Pancreas (tissue), 10 donors: ENCODE measurements at regions not wholly inside any gene's neighbourhood (a gene's known extent, or its start where the extent isn't known, plus 50 kb on each side); places are given as distances from the start of the nearest gene placed in this dataset.

Experiments
- ATAC-seq, 4 donors: fragments of 200-7000 bp; cut with Tn5 transposase; one replicate each; pipeline versions ENCODE4 v1.8.0 to v1.9.1; 2020; ENCODE audit warnings: mild to moderate bottlenecking in 4 of 4, moderate library complexity in 4 of 4
- DNase-seq, 6 donors: peaks; one replicate each; pipeline ENCODE4 v3.0.0-alpha.2; 2020
- FAIRE-seq: peaks from 2 replicates; lab custom pipeline; 2012; peaks lifted over from hg19 to GRCh38; lab: Jason Lieb, UNC
- H3K27ac ChIP-seq, 4 donors: fragments of 200-600 bp; sonication (generic); 1 replicate in 3 of 4; 2 replicates in 1 of 4; pipeline versions ENCODE4 v1.5.0 to v1.8.0; 2020
- H3K27me3 ChIP-seq, 4 donors: fragments of 200-600 bp; one replicate each; pipeline ENCODE4 v1.8.0; 2021
- H3K36me3 ChIP-seq, 3 donors: fragments of 200-600 bp; sonication (generic) in 1 of 3; one replicate each; pipeline versions ENCODE4 v1.5.0 to v1.8.0; 2020 to 2021
- H3K4me1 ChIP-seq, 3 donors: fragments of 200-600 bp; one replicate each; pipeline ENCODE4 v1.8.0; 2021
- H3K4me3 ChIP-seq, 4 donors: fragments of 200-600 bp; sonication (generic) in 2 of 4; one replicate each; pipeline versions ENCODE4 v1.5.0 to v1.8.0; 2020 to 2021
- H3K9me3 ChIP-seq, 4 donors: fragments of 200-600 bp; one replicate each; pipeline ENCODE4 v1.8.0; 2021
- WGBS, 2 donors: extraction: QIAGEN DNeasy Blood & Tissue Kit; methylation state at CpG; one replicate each; pipeline ENCODE4 v1.1.7; 2013; 5-methylcytosine and 5-hydroxymethylcytosine counted together
- intact Hi-C, 3 donors: fragments of 100-400 bp; cut with DNase I; formaldehyde crosslinking; loops; one replicate each; pipeline versions ENCODE4 v1.11.1 to v1.14.2; 2022
- TF ChIP-seq, protein P1 (sequence below), 4 donors: fragments of 200-600 bp; sonication (generic) in 3 of 4; IDR thresholded peaks; one replicate each; pipeline versions ENCODE4 v1.5.0 to v1.8.0; 2021; ENCODE audit warnings: antibody characterized with exemption in 4 of 4
- donor health status: healthy with polysubstance abuse.
- donor health status: DM: no; HTN: no; CAD: no; lungs with moderate emphysema.
- donor health status: DM: no; HTN: no; CAD: no.
- donor health status: control.
- donor health status: control.
- donor health status: Bipolar disorder and iron deficiency.
- donor health status: DM: yes; HTN: yes; CAD: no.
- donor health status: DM: no; HTN: no; CAD: no.
- donor health status: DM: no; HTN: no; CAD: no.
- donor health status: DM: yes; HTN: yes; CAD: no.

- no peak for FAIRE-seq
- DNase-seq: no peak
- TF ChIP-seq, protein P1, sequence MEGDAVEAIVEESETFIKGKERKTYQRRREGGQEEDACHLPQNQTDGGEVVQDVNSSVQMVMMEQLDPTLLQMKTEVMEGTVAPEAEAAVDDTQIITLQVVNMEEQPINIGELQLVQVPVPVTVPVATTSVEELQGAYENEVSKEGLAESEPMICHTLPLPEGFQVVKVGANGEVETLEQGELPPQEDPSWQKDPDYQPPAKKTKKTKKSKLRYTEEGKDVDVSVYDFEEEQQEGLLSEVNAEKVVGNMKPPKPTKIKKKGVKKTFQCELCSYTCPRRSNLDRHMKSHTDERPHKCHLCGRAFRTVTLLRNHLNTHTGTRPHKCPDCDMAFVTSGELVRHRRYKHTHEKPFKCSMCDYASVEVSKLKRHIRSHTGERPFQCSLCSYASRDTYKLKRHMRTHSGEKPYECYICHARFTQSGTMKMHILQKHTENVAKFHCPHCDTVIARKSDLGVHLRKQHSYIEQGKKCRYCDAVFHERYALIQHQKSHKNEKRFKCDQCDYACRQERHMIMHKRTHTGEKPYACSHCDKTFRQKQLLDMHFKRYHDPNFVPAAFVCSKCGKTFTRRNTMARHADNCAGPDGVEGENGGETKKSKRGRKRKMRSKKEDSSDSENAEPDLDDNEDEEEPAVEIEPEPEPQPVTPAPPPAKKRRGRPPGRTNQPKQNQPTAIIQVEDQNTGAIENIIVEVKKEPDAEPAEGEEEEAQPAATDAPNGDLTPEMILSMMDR (IDR thresholded peaks at IDR 0.05): no peak
- no peak for ATAC-seq
- no peaks in the 10 kb centered on the region for H3K9me3 ChIP-seq
- H3K4me3 ChIP-seq: no peak overlapping the region
- H3K27me3 ChIP-seq: peaks cover 0 to 4% (median 0%) of the 10 kb centered on the region in 4 donors
- 61 to 72% methylated on average over 10 of the region's 10 CpGs for WGBS, 2 donors
- H3K4me1 ChIP-seq: no peaks in the 10 kb centered on the region
- intact Hi-C loops: no loop called here
- H3K36me3 ChIP-seq: no peaks in the 10 kb centered on the region
- no peak overlapping the region for H3K27ac ChIP-seq
Observed at GRCh38 chr2:2512931-2513330, 181.9 kb upstream of the MYT1L start.

DNA sequence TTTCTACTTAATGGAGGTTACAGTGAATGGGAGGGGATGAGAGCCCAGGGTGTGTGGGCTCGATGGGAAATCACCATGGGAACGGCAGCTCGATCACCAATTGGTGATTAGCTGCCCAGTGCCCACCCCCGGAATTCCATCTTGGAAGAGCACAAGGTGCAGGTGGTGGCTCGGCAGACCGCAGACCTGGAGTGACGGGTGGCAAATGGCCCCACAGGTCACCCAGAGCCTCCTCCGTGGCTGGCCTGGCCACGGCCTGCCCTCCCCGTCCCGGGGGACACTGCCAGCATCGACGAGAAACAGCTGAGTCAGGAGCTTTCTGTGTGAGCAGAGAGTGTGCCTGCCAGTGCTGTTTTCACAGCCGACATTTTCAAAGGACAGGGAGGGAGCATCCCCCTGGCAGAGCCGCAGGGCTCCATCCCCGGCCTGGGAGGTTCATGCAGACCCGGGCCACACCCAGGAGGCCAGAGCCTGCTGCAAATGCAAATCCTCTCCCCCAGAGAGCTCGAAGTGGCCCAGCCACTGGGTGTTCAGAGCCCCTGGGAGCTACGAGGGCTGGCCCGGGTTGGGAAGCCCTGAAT lies 176.4 kb upstream of the MYT1L start:
- H3K27me3 ChIP-seq: no peaks in the 10 kb centered on the region
- no peaks in the 10 kb centered on the region for H3K4me1 ChIP-seq
- H3K27ac ChIP-seq: no peak overlapping the region
- FAIRE-seq (no peak), ATAC-seq (no peak), DNase-seq (no peak)
- 63 to 71% methylated on average over 19 to 20 of the region's 20 CpGs for WGBS, 2 donors
- H3K4me3 ChIP-seq: no peak overlapping the region
- intact Hi-C loops: no loop called here
- no peaks in the 10 kb centered on the region for H3K36me3 ChIP-seq
- no peaks in the 10 kb centered on the region for H3K9me3 ChIP-seq
- TF ChIP-seq, protein P1 (IDR thresholded peaks at IDR 0.05): no peak

DNA sequence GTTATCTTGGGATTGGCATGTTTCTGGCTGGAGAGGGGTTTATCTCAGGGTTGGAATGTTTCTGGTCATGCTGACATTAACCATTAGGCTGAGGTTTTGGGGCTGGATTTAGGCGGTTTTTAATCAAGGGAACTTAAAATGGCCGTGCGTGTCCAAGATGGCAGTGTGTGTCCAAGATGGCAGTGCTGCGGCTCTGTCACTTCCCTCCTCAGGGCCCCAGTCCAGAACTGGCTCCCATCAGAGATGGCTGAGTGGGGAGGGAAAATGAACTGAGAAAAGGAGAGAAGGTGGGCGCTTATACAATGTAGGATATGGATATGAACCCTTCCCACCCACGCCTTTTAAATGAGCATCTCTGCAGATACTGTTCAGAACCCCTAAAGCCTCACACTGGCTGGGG lies 175.5 kb upstream of the MYT1L start:
- Histone ChIP-seq H3K9me3 (no peaks in the 10 kb centered on the region), H3K36me3 (no peaks in the 10 kb centered on the region), H3K27me3 (no peaks in the 10 kb centered on the region), H3K27ac (no peak overlapping the region), H3K4me1 (no peaks in the 10 kb centered on the region), H3K4me3 (no peak overlapping the region)
- ATAC-seq: no peak
- WGBS, 2 donors: 74 to 84% methylated on average over 6 of the region's 6 CpGs
- intact Hi-C loops: no loop called here
- DNase-seq: no peak
- FAIRE-seq: no peak
- TF ChIP-seq, protein P1 (IDR thresholded peaks at IDR 0.05): no peak

DNA sequence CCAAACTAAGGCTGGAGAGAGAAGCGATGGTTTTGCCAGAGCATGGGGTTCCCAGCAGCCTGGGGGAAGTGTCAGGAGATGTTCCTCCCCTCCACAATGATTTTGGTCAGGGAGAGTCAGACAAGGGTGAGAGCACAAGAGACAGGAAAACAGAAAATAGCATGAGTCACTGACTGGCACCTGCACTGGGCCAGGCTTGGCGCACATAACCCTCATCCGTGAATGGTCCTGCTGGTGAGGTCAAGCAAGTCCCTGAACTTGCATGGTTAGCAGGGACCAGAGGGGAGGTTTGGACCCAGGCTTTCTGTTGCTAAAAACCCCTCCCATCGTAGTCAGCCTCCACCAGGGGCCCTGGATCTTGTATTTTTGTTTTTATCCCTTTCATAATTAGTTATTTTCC lies 174.5 kb upstream of the MYT1L start:
- Histone ChIP-seq H3K4me3 (no peak overlapping the region), H3K4me1 (no peaks in the 10 kb centered on the region)

DNA sequence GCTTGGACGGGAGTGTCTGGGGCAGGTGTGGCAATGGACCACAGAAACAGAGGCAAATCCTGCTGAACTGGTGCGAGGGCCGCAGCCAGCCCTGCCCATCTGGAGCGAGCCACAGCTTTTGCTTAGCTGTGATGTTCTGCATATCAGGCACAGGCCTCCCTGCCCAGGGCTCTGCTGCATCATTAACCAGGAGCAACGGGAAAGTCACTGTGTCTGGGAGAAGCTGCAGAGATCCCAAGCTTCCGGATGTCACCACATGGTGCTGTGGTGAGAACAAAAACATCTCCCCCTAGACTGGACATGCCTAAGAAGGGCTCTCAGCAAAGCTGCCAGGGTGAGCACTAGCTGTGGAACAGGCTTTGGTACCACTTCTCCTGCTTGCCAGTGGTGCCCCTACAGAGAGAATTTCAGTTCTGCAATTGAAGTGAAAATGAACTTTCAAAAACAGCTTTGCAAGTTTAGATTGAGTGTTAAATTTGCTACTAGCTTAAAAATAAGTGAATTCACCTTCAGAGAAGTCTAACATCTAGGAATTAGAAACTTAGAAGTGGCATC lies 172.9 kb upstream of the MYT1L start:
- 62 to 74% methylated on average over 6 of the region's 6 CpGs for WGBS, 2 donors
- H3K4me1 ChIP-seq: no peaks in the 10 kb centered on the region
- DNase-seq: no peak
- no peak overlapping the region for H3K4me3 ChIP-seq
- no peaks in the 10 kb centered on the region for H3K27me3 ChIP-seq
- TF ChIP-seq, protein P1 (IDR thresholded peaks at IDR 0.05): no peak
- intact Hi-C loops: no loop called here
- no peaks in the 10 kb centered on the region for H3K36me3 ChIP-seq
- no peak overlapping the region for H3K27ac ChIP-seq
- H3K9me3 ChIP-seq: no peaks in the 10 kb centered on the region
- no peak for ATAC-seq
- no peak for FAIRE-seq

More for the DNA sequence above, 174.5 kb upstream of the MYT1L start:
- no peak overlapping the region for H3K27ac ChIP-seq
- FAIRE-seq (no peak), DNase-seq (no peak), ATAC-seq (no peak)
- 66 to 70% methylated on average over 4 of the region's 4 CpGs for WGBS, 2 donors
- H3K27me3 ChIP-seq: no peaks in the 10 kb centered on the region
- no peaks in the 10 kb centered on the region for H3K36me3 ChIP-seq
- TF ChIP-seq, protein P1 (IDR thresholded peaks at IDR 0.05): no peak
- no peaks in the 10 kb centered on the region for H3K9me3 ChIP-seq
- intact Hi-C loops: no loop called here
